ENCODE measurements at regions not wholly inside any gene's neighbourhood (a gene's known extent, or its start where the extent isn't known, plus 50 kb on each side); places are given as distances from the start of the nearest gene placed in this dataset.

DNA sequence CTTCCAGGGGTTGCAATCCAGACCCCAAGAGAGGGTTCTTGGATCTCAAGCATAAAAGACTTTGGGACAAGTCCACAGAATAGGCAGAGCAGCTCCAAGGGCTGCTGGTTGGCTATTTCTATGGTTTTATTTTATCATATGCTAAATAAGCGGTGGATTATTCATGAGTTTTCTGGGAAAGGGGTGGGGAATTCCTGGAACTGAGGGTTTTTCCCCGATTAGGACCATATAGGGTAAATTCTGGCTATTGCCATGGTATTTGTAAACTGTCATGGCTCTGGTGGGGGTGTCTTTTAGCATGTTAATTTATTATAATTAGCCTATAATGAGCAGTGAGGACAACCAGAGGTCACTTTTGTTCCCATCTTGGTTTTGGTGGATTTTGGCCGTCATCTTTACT, 270.9 kb upstream of the PLXNA2 start:
- Histone ChIP-seq H3K4me1 (ENCODE audit: control insufficient read depth in 2 of 2, insufficient read depth in 2 of 2, low read length in 1 of 2) (no peaks in the 10 kb centered on the region), H3K4me3 (ENCODE audit: low read depth in 1 of 2, low read length in 2 of 2) (no peak overlapping the region), H3K27ac (ENCODE audit: low read depth in 2 of 2, low read length in 1 of 2) (no peak overlapping the region), H3K9me3 (ENCODE audit: control insufficient read depth in 2 of 2, insufficient read depth in 1 of 2, low read depth in 1 of 2, low read length in 1 of 2) (no peaks in the 10 kb centered on the region), H3K27me3 (ENCODE audit: control insufficient read depth in 1 of 2, insufficient read depth in 2 of 2, low read length in 2 of 2) (no peaks in the 10 kb centered on the region), H3K36me3 (ENCODE audit: control insufficient read depth in 2 of 2, insufficient read depth in 2 of 2, low read length in 1 of 2) (no peaks in the 10 kb centered on the region)
- 82 to 86% methylated on average over 3 of the region's 3 CpGs for WGBS, 2 donors

DNA sequence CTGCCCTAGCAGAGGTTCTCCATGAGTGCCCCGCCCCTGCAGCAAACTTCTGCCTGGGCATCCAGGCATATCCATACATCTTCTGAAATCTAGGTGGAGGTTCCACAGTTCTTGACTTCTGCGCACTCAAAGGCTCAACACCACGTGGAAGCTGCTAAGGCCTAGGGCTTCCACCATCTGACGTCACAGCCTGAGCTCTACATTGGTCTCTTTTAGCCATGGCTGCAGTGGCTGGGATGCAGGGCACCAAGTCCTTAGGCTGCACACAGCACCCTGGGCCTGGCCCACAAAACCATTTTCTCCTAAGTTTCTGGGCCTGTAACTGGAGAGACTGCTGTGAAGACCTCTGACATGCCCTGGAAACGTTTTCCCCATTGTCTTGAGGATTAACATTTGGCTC, 272.6 kb upstream of the PLXNA2 start:
- H3K4me1 ChIP-seq (ENCODE audit: control insufficient read depth in 2 of 2, insufficient read depth in 2 of 2, low read length in 1 of 2): no peaks in the 10 kb centered on the region
- H3K4me3 ChIP-seq (ENCODE audit: low read depth in 1 of 2, low read length in 2 of 2): no peak overlapping the region
- no peak overlapping the region for H3K27ac ChIP-seq (ENCODE audit: low read depth in 2 of 2, low read length in 1 of 2)
- no peaks in the 10 kb centered on the region for H3K36me3 ChIP-seq (ENCODE audit: control insufficient read depth in 2 of 2, insufficient read depth in 2 of 2, low read length in 1 of 2)
- 71 to 76% methylated on average over 5 of the region's 5 CpGs for WGBS, 2 donors
- H3K27me3 ChIP-seq (ENCODE audit: control insufficient read depth in 1 of 2, insufficient read depth in 2 of 2, low read length in 2 of 2): no peaks in the 10 kb centered on the region
- no peaks in the 10 kb centered on the region for H3K9me3 ChIP-seq (ENCODE audit: control insufficient read depth in 2 of 2, insufficient read depth in 1 of 2, low read depth in 1 of 2, low read length in 1 of 2)

- no peaks in the 10 kb centered on the region for H3K27me3 ChIP-seq (ENCODE audit: control insufficient read depth in 1 of 2, insufficient read depth in 2 of 2, low read length in 2 of 2)
- no peaks in the 10 kb centered on the region for H3K9me3 ChIP-seq (ENCODE audit: control insufficient read depth in 2 of 2, insufficient read depth in 1 of 2, low read depth in 1 of 2, low read length in 1 of 2)
- H3K36me3 ChIP-seq (ENCODE audit: control insufficient read depth in 2 of 2, insufficient read depth in 2 of 2, low read length in 1 of 2): no peaks in the 10 kb centered on the region
- no peaks in the 10 kb centered on the region for H3K4me1 ChIP-seq (ENCODE audit: control insufficient read depth in 2 of 2, insufficient read depth in 2 of 2, low read length in 1 of 2)
- no peak overlapping the region for H3K27ac ChIP-seq (ENCODE audit: low read depth in 2 of 2, low read length in 1 of 2)
- WGBS, 2 donors: 80 to 87% methylated on average over 1 of the region's 1 CpG
- H3K4me3 ChIP-seq (ENCODE audit: low read depth in 1 of 2, low read length in 2 of 2): no peak overlapping the region
Observed at GRCh38 chr1:208520438-208521099, 276.4 kb upstream of the PLXNA2 start.

- Histone ChIP-seq H3K36me3 (ENCODE audit: control insufficient read depth in 2 of 2, insufficient read depth in 2 of 2, low read length in 1 of 2) (no peaks in the 10 kb centered on the region), H3K27me3 (ENCODE audit: control insufficient read depth in 1 of 2, insufficient read depth in 2 of 2, low read length in 2 of 2) (no peaks in the 10 kb centered on the region), H3K27ac (ENCODE audit: low read depth in 2 of 2, low read length in 1 of 2) (no peak overlapping the region), H3K9me3 (ENCODE audit: control insufficient read depth in 2 of 2, insufficient read depth in 1 of 2, low read depth in 1 of 2, low read length in 1 of 2) (no peaks in the 10 kb centered on the region), H3K4me1 (ENCODE audit: control insufficient read depth in 2 of 2, insufficient read depth in 2 of 2, low read length in 1 of 2) (no peaks in the 10 kb centered on the region), H3K4me3 (ENCODE audit: low read depth in 1 of 2, low read length in 2 of 2) (no peak overlapping the region)
- 38 to 41% methylated on average over 3 of the region's 3 CpGs for WGBS, 2 donors
Observed at GRCh38 chr1:208521534-208521933, 277.4 kb upstream of the PLXNA2 start.

DNA sequence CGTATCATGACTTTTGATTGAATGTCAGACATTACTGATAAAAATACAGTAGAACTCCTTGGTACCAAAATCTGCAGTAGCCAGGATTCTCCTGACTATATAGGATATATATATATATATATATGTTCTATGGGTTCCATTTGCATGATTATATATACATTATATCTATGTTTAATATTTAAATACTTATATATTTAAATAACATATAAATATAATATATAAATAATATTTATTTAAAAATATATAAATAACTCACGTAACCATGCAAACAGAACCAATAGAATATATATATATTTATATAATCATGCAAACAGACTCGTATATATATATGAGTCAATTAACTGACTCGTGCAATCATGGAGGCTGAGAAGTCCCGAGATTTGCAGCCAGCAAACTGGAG, 278.8 kb upstream of the PLXNA2 start:
- 90 to 91% methylated on average over 5 of the region's 5 CpGs for WGBS, 2 donors
- Histone ChIP-seq H3K4me3 (ENCODE audit: low read depth in 1 of 2, low read length in 2 of 2) (no peak overlapping the region), H3K4me1 (ENCODE audit: control insufficient read depth in 2 of 2, insufficient read depth in 2 of 2, low read length in 1 of 2) (no peaks in the 10 kb centered on the region), H3K27ac (ENCODE audit: low read depth in 2 of 2, low read length in 1 of 2) (no peak overlapping the region), H3K9me3 (ENCODE audit: control insufficient read depth in 2 of 2, insufficient read depth in 1 of 2, low read depth in 1 of 2, low read length in 1 of 2) (no peaks in the 10 kb centered on the region), H3K27me3 (ENCODE audit: control insufficient read depth in 1 of 2, insufficient read depth in 2 of 2, low read length in 2 of 2) (no peaks in the 10 kb centered on the region), H3K36me3 (ENCODE audit: control insufficient read depth in 2 of 2, insufficient read depth in 2 of 2, low read length in 1 of 2) (no peaks in the 10 kb centered on the region)

GRCh38 chr1:208524376-208524775, 280.2 kb upstream of the PLXNA2 start:
- no peak overlapping the region for H3K4me3 ChIP-seq (ENCODE audit: low read depth in 1 of 2, low read length in 2 of 2)
- H3K9me3 ChIP-seq (ENCODE audit: control insufficient read depth in 2 of 2, insufficient read depth in 1 of 2, low read depth in 1 of 2, low read length in 1 of 2): no peaks in the 10 kb centered on the region
- no peaks in the 10 kb centered on the region for H3K27me3 ChIP-seq (ENCODE audit: control insufficient read depth in 1 of 2, insufficient read depth in 2 of 2, low read length in 2 of 2)
- H3K27ac ChIP-seq (ENCODE audit: low read depth in 2 of 2, low read length in 1 of 2): no peak overlapping the region
- H3K36me3 ChIP-seq (ENCODE audit: control insufficient read depth in 2 of 2, insufficient read depth in 2 of 2, low read length in 1 of 2): no peaks in the 10 kb centered on the region
- H3K4me1 ChIP-seq (ENCODE audit: control insufficient read depth in 2 of 2, insufficient read depth in 2 of 2, low read length in 1 of 2): no peaks in the 10 kb centered on the region
- 92 to 93% methylated on average over 4 of the region's 4 CpGs for WGBS, 2 donors

GRCh38 chr1:208524925-208525324, 280.7 kb upstream of the PLXNA2 start:
- Histone ChIP-seq H3K9me3 (ENCODE audit: control insufficient read depth in 2 of 2, insufficient read depth in 1 of 2, low read depth in 1 of 2, low read length in 1 of 2) (no peaks in the 10 kb centered on the region), H3K36me3 (ENCODE audit: control insufficient read depth in 2 of 2, insufficient read depth in 2 of 2, low read length in 1 of 2) (no peaks in the 10 kb centered on the region), H3K4me1 (ENCODE audit: control insufficient read depth in 2 of 2, insufficient read depth in 2 of 2, low read length in 1 of 2) (no peaks in the 10 kb centered on the region), H3K27me3 (ENCODE audit: control insufficient read depth in 1 of 2, insufficient read depth in 2 of 2, low read length in 2 of 2) (no peaks in the 10 kb centered on the region), H3K4me3 (ENCODE audit: low read depth in 1 of 2, low read length in 2 of 2) (no peak overlapping the region), H3K27ac (ENCODE audit: low read depth in 2 of 2, low read length in 1 of 2) (no peak overlapping the region)
- 71 to 86% methylated on average over 5 of the region's 5 CpGs for WGBS, 2 donors

GRCh38 chr1:208525417-208525816, 281.2 kb upstream of the PLXNA2 start:
- WGBS, 2 donors: 50 to 58% methylated on average over 3 of the region's 3 CpGs
- no peak overlapping the region for H3K27ac ChIP-seq (ENCODE audit: low read depth in 2 of 2, low read length in 1 of 2)
- H3K36me3 ChIP-seq (ENCODE audit: control insufficient read depth in 2 of 2, insufficient read depth in 2 of 2, low read length in 1 of 2): no peaks in the 10 kb centered on the region
- no peaks in the 10 kb centered on the region for H3K27me3 ChIP-seq (ENCODE audit: control insufficient read depth in 1 of 2, insufficient read depth in 2 of 2, low read length in 2 of 2)
- H3K4me3 ChIP-seq (ENCODE audit: low read depth in 1 of 2, low read length in 2 of 2): no peak overlapping the region
- no peaks in the 10 kb centered on the region for H3K9me3 ChIP-seq (ENCODE audit: control insufficient read depth in 2 of 2, insufficient read depth in 1 of 2, low read depth in 1 of 2, low read length in 1 of 2)
- no peaks in the 10 kb centered on the region for H3K4me1 ChIP-seq (ENCODE audit: control insufficient read depth in 2 of 2, insufficient read depth in 2 of 2, low read length in 1 of 2)

DNA sequence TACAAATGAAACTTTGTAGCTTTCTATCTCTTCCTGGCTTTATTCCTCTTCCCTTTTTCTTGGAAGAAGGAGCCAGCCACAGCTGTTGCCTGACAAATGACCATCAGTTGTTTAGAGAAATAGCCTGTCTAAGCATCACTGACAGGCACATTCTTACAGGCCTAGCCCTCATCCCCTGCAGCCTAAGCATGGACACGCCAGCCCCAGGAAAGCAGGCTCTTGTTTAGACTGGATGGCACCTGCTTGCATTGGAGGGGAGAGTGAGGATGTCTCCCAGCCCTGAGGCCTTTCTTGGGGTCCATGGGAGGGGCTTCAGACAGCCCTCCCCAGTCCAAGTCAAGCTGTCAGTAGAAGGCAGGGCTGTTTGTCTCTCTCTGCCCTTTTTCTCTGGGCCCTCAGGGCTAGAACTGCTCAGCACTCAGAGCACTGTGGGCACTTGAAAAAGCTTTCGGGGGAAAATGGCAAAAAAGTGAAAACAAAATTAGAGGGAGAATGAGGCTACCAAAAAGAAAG, 282.5 kb upstream of the PLXNA2 start:
- Histone ChIP-seq H3K36me3 (ENCODE audit: control insufficient read depth in 2 of 2, insufficient read depth in 2 of 2, low read length in 1 of 2) (no peaks in the 10 kb centered on the region), H3K4me3 (ENCODE audit: low read depth in 1 of 2, low read length in 2 of 2) (no peak overlapping the region), H3K27me3 (ENCODE audit: control insufficient read depth in 1 of 2, insufficient read depth in 2 of 2, low read length in 2 of 2) (no peaks in the 10 kb centered on the region), H3K27ac (ENCODE audit: low read depth in 2 of 2, low read length in 1 of 2) (no peak overlapping the region), H3K9me3 (ENCODE audit: control insufficient read depth in 2 of 2, insufficient read depth in 1 of 2, low read depth in 1 of 2, low read length in 1 of 2) (no peaks in the 10 kb centered on the region), H3K4me1 (ENCODE audit: control insufficient read depth in 2 of 2, insufficient read depth in 2 of 2, low read length in 1 of 2) (no peaks in the 10 kb centered on the region)
- WGBS, 2 donors: 84% methylated on average over 2 of the region's 2 CpGs

DNA sequence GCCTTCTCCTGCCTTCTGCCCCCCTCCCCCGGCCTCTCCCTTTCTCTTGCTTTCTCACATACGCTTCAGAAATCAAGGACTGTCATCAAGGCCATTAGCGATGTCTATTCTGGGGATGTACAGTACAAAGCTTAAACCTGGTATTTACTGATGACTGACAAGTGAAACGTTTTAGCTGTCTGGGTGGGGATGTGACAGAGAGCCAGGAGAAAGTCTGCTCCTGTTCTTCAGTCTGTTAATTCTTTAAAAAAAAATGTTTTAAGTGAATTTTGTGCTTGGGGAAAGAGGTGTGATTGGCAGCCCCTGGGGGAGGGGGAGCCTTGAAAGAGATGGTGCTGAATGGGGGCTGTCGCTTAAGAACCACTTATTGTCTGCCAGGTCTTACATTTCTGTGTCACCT, 283.0 kb upstream of the PLXNA2 start:
- Histone ChIP-seq H3K4me1 (ENCODE audit: control insufficient read depth in 2 of 2, insufficient read depth in 2 of 2, low read length in 1 of 2) (no peaks in the 10 kb centered on the region), H3K36me3 (ENCODE audit: control insufficient read depth in 2 of 2, insufficient read depth in 2 of 2, low read length in 1 of 2) (no peaks in the 10 kb centered on the region), H3K27ac (ENCODE audit: low read depth in 2 of 2, low read length in 1 of 2) (no peak overlapping the region), H3K4me3 (ENCODE audit: low read depth in 1 of 2, low read length in 2 of 2) (no peak overlapping the region), H3K9me3 (ENCODE audit: control insufficient read depth in 2 of 2, insufficient read depth in 1 of 2, low read depth in 1 of 2, low read length in 1 of 2) (no peaks in the 10 kb centered on the region), H3K27me3 (ENCODE audit: control insufficient read depth in 1 of 2, insufficient read depth in 2 of 2, low read length in 2 of 2) (no peaks in the 10 kb centered on the region)
- WGBS, 2 donors: 78 to 79% methylated on average over 5 of the region's 5 CpGs

All from esophagus (tissue), 2 donors.